GM12878 (cell line): ENCODE measurements at regions not wholly inside any gene's neighbourhood (a gene's known extent, or its start where the extent isn't known, plus 50 kb on each side); places are given as distances from the start of the nearest gene placed in this dataset.

Experiments
- BACH1 ChIP-seq: fragments of 450-650 bp; IDR thresholded peaks from 2 replicates; pipeline ENCODE4 v1.6.1; 2017; ENCODE audit warnings: mild to moderate bottlenecking, borderline replicate concordance
- EED ChIP-seq: sonication (generic); IDR thresholded peaks from 2 replicates; pipeline ENCODE4 v1.6.1; 2016; ENCODE audit warnings: antibody characterized with exemption, low read depth
- ETV6 ChIP-seq, 2 experiments: fragments of 450-650 bp in 1 of 2; IDR thresholded peaks in 1 of 2; conservative IDR thresholded peaks in 1 of 2; 2 replicates each; pipeline ENCODE4 v1.6.1; 2014; ENCODE audit warnings: antibody characterized with exemption in 1 of 2, borderline replicate concordance in 1 of 2, low read depth in 1 of 2, mild to moderate bottlenecking in 1 of 2, moderate library complexity in 1 of 2
- GATAD2B ChIP-seq: fragments of 450-650 bp; conservative IDR thresholded peaks from 2 replicates; pipeline ENCODE4 v1.6.1; 2017; ENCODE audit warnings: low read depth, mild to moderate bottlenecking, moderate library complexity
- MTA3 ChIP-seq: IDR thresholded peaks from 2 replicates; pipeline ENCODE4 v1.6.1; 2012; ENCODE audit warnings: low read length, inconsistent platforms, borderline replicate concordance
- NRF1 ChIP-seq: conservative IDR thresholded peaks from 2 replicates; pipeline ENCODE4 v1.6.1; 2011; ENCODE audit warnings: mild to moderate bottlenecking, low read depth, low read length, improper control_type of control experiment
- PAX5 ChIP-seq: IDR thresholded peaks from 2 replicates; pipeline ENCODE4 v1.6.1; 2011; ENCODE audit warnings: low read depth, low read length, borderline replicate concordance
- PAX8 ChIP-seq: fragments of 450-650 bp; IDR thresholded peaks from 2 replicates; pipeline ENCODE4 v1.6.1; 2017; ENCODE audit warnings: mild to moderate bottlenecking, moderate library complexity
- PML ChIP-seq: IDR thresholded peaks from 2 replicates; pipeline ENCODE4 v1.6.1; 2012; ENCODE audit warnings: low read length, inconsistent platforms
- POLR2AphosphoS2 ChIP-seq: IDR thresholded peaks from 2 replicates; pipeline ENCODE4 v1.6.1; 2011; ENCODE audit warnings: low read depth, mild to moderate bottlenecking, low read length, improper control_type of control experiment, moderate library complexity
- RAD21 ChIP-seq: IDR thresholded peaks from 2 replicates; pipeline ENCODE4 v1.6.1; 2011; ENCODE audit warnings: mild to moderate bottlenecking, low read depth, low read length, moderate library complexity; ENCODE audit not compliant: insufficient read depth
- SIN3A ChIP-seq: IDR thresholded peaks from 2 replicates; pipeline ENCODE4 v1.6.1; 2012; ENCODE audit warnings: low read depth, low read length, improper control_type of control experiment
- SUPT20H ChIP-seq: IDR thresholded peaks from 2 replicates; pipeline ENCODE4 v1.6.1; 2011; ENCODE audit warnings: low read depth, mild to moderate bottlenecking, low read length, moderate library complexity, borderline replicate concordance; ENCODE audit not compliant: control insufficient read depth
- ZNF217 ChIP-seq: fragments of 450-650 bp; IDR thresholded peaks from 2 replicates; pipeline ENCODE4 v1.6.1; 2017; ENCODE audit warnings: antibody characterized with exemption, mild to moderate bottlenecking
- TF ChIP-seq, protein P1 (sequence below), 3 experiments: IDR thresholded peaks in 2 of 3; conservative IDR thresholded peaks in 1 of 3; 2 replicates each; pipeline ENCODE4 v1.5.1; 2011; ENCODE audit warnings: low read depth in 3 of 3, low read length in 3 of 3, mild to moderate bottlenecking in 3 of 3, control low read depth in 2 of 3, moderate library complexity in 2 of 3, inconsistent platforms in 1 of 3, mixed read lengths in 1 of 3; ENCODE audit not compliant: control insufficient read depth in 2 of 3, insufficient read depth in 1 of 3; ENCODE audit errors: extremely low read depth in 1 of 3
- TF ChIP-seq, protein P2 (sequence below): fragments of 450-650 bp; IDR thresholded peaks from 2 replicates; pipeline ENCODE4 v1.6.1; 2017; ENCODE audit warnings: mild to moderate bottlenecking, moderate library complexity
- TF ChIP-seq, protein P3 (sequence below): fragments of 450-650 bp; conservative IDR thresholded peaks from 2 replicates; pipeline ENCODE4 v1.6.1; 2017; ENCODE audit warnings: mild to moderate bottlenecking, moderate library complexity
- TF ChIP-seq, protein P4 (sequence below): fragments of 450-650 bp; IDR thresholded peaks from 2 replicates; pipeline ENCODE4 v1.6.1; 2016; ENCODE audit warnings: mild to moderate bottlenecking
- TF ChIP-seq, protein P5 (sequence below): fragments of 450-650 bp; IDR thresholded peaks from 2 replicates; pipeline ENCODE4 v1.6.1; 2017; ENCODE audit warnings: mild to moderate bottlenecking

DNA sequence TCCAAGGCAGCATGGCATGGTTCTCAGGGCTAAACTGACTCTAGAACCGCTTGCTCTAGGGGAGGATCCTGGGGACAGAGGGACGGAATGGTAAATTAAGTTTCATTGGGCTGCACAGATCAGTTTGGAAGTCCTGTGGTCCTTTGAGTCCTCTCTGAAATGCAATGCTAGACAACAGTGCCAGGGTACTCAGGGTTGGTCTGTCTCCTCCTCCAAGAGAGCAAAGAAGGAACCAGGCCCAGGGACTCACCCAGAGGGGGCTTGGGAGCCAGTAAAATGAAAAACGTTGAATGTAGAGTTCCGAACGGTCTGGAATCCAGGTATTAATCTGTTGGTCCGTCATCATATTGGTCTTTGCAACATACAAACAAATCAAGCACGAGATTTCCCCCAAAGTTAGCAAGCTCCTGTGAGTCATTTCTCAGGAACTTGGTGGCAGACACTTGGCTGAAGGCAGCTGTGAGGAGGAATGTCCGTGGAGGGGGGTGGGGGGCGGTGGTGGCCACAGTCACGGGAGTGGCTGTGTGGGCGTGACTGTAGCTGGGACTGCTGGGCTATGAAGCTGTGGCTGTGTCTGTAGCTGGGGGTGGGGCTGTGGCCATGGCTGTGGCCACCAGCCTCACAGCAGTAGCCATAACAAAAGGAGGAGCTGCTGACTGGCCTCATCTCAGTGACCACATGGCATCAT is 361.0 kb downstream of the SHQ1 start (continued):
- TF ChIP-seq RAD21: no peak
- TF ChIP-seq SUPT20H: no peak
- no peak for TF ChIP-seq POLR2AphosphoS2
- TF ChIP-seq ZNF217: no peak
- TF ChIP-seq, protein P1, sequence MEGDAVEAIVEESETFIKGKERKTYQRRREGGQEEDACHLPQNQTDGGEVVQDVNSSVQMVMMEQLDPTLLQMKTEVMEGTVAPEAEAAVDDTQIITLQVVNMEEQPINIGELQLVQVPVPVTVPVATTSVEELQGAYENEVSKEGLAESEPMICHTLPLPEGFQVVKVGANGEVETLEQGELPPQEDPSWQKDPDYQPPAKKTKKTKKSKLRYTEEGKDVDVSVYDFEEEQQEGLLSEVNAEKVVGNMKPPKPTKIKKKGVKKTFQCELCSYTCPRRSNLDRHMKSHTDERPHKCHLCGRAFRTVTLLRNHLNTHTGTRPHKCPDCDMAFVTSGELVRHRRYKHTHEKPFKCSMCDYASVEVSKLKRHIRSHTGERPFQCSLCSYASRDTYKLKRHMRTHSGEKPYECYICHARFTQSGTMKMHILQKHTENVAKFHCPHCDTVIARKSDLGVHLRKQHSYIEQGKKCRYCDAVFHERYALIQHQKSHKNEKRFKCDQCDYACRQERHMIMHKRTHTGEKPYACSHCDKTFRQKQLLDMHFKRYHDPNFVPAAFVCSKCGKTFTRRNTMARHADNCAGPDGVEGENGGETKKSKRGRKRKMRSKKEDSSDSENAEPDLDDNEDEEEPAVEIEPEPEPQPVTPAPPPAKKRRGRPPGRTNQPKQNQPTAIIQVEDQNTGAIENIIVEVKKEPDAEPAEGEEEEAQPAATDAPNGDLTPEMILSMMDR (IDR thresholded peaks at IDR 0.05 in 2 of 3, conservative IDR thresholded peaks at IDR 0.05 in 1 of 3; ENCODE audit: control insufficient read depth in 2 of 3, extremely low read depth in 1 of 3, insufficient read depth in 1 of 3, low read depth in 3 of 3, low read length in 3 of 3): no peak
- no peak for TF ChIP-seq PAX8
- 0 out of 2 replicates have a peak, but pooled peaks have one; percentile 11 for TF ChIP-seq EED
- TF ChIP-seq GATAD2B: no peak
- no peak for TF ChIP-seq MTA3
- TF ChIP-seq NRF1: no peak
- TF ChIP-seq SIN3A: no peak
- TF ChIP-seq, protein P2, sequence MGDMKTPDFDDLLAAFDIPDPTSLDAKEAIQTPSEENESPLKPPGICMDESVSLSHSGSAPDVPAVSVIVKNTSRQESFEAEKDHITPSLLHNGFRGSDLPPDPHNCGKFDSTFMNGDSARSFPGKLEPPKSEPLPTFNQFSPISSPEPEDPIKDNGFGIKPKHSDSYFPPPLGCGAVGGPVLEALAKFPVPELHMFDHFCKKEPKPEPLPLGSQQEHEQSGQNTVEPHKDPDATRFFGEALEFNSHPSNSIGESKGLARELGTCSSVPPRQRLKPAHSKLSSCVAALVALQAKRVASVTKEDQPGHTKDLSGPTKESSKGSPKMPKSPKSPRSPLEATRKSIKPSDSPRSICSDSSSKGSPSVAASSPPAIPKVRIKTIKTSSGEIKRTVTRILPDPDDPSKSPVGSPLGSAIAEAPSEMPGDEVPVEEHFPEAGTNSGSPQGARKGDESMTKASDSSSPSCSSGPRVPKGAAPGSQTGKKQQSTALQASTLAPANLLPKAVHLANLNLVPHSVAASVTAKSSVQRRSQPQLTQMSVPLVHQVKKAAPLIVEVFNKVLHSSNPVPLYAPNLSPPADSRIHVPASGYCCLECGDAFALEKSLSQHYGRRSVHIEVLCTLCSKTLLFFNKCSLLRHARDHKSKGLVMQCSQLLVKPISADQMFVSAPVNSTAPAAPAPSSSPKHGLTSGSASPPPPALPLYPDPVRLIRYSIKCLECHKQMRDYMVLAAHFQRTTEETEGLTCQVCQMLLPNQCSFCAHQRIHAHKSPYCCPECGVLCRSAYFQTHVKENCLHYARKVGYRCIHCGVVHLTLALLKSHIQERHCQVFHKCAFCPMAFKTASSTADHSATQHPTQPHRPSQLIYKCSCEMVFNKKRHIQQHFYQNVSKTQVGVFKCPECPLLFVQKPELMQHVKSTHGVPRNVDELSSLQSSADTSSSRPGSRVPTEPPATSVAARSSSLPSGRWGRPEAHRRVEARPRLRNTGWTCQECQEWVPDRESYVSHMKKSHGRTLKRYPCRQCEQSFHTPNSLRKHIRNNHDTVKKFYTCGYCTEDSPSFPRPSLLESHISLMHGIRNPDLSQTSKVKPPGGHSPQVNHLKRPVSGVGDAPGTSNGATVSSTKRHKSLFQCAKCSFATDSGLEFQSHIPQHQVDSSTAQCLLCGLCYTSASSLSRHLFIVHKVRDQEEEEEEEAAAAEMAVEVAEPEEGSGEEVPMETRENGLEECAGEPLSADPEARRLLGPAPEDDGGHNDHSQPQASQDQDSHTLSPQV: no peak
- TF ChIP-seq ETV6 (conservative IDR thresholded peaks at IDR 0.05 in 1 of 2, IDR thresholded peaks at IDR 0.05 in 1 of 2; ENCODE audit: borderline replicate concordance in 1 of 2, low read depth in 1 of 2): no peak
- no peak for TF ChIP-seq PML
- 0 out of 2 replicates have a peak, but pooled peaks have one; percentile 37 for TF ChIP-seq PAX5
- TF ChIP-seq, protein P3, sequence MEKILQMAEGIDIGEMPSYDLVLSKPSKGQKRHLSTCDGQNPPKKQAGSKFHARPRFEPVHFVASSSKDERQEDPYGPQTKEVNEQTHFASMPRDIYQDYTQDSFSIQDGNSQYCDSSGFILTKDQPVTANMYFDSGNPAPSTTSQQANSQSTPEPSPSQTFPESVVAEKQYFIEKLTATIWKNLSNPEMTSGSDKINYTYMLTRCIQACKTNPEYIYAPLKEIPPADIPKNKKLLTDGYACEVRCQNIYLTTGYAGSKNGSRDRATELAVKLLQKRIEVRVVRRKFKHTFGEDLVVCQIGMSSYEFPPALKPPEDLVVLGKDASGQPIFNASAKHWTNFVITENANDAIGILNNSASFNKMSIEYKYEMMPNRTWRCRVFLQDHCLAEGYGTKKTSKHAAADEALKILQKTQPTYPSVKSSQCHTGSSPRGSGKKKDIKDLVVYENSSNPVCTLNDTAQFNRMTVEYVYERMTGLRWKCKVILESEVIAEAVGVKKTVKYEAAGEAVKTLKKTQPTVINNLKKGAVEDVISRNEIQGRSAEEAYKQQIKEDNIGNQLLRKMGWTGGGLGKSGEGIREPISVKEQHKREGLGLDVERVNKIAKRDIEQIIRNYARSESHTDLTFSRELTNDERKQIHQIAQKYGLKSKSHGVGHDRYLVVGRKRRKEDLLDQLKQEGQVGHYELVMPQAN: no peak
- TF ChIP-seq, protein P4, sequence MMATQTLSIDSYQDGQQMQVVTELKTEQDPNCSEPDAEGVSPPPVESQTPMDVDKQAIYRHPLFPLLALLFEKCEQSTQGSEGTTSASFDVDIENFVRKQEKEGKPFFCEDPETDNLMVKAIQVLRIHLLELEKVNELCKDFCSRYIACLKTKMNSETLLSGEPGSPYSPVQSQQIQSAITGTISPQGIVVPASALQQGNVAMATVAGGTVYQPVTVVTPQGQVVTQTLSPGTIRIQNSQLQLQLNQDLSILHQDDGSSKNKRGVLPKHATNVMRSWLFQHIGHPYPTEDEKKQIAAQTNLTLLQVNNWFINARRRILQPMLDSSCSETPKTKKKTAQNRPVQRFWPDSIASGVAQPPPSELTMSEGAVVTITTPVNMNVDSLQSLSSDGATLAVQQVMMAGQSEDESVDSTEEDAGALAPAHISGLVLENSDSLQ: no peak
- TF ChIP-seq BACH1: no peak
- TF ChIP-seq, protein P5, sequence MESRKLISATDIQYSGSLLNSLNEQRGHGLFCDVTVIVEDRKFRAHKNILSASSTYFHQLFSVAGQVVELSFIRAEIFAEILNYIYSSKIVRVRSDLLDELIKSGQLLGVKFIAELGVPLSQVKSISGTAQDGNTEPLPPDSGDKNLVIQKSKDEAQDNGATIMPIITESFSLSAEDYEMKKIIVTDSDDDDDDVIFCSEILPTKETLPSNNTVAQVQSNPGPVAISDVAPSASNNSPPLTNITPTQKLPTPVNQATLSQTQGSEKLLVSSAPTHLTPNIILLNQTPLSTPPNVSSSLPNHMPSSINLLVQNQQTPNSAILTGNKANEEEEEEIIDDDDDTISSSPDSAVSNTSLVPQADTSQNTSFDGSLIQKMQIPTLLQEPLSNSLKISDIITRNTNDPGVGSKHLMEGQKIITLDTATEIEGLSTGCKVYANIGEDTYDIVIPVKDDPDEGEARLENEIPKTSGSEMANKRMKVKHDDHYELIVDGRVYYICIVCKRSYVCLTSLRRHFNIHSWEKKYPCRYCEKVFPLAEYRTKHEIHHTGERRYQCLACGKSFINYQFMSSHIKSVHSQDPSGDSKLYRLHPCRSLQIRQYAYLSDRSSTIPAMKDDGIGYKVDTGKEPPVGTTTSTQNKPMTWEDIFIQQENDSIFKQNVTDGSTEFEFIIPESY: no peak
